SK-N-SH treated with all-trans-retinoic acid at 6 μM for 48 hours (cell line): ENCODE measurements at regions not wholly inside any gene's neighbourhood (a gene's known extent, or its start where the extent isn't known, plus 50 kb on each side); places are given as distances from the start of the nearest gene placed in this dataset.

Experiments used
- ATAC-seq: fragments of 200-7000 bp; cut with Tn5 transposase; 3 replicates; pipeline ENCODE4 v1.9.1; 2020; ENCODE audit warnings: mild to moderate bottlenecking, moderate library complexity
- ARNTL ChIP-seq: fragments of 450-650 bp; formaldehyde crosslinking; IDR thresholded peaks from 2 replicates; pipeline ENCODE4 v1.5.0; 2020; ENCODE audit warnings: low read depth, mild to moderate bottlenecking, moderate library complexity, borderline replicate concordance
- BACH2 ChIP-seq: fragments of 250-450 bp; sonication (Bioruptor Pico); IDR thresholded peaks from 2 replicates; pipeline ENCODE4 v1.9.0; 2021; ENCODE audit warnings: mild to moderate bottlenecking, borderline replicate concordance
- CREB5 ChIP-seq: fragments of 250-450 bp; sonication (Bioruptor Pico); IDR thresholded peaks from 2 replicates; pipeline ENCODE4 v1.5.1; 2020; ENCODE audit warnings: low read depth, mild to moderate bottlenecking, moderate library complexity
- CSDC2 ChIP-seq: fragments of 250-450 bp; sonication (Bioruptor Pico); IDR thresholded peaks from 2 replicates; pipeline ENCODE4 v1.5.0; 2020; ENCODE audit warnings: mild to moderate bottlenecking, moderate library complexity
- ESRRG ChIP-seq: fragments of 250-450 bp; sonication (Bioruptor Pico); IDR thresholded peaks from 2 replicates; pipeline ENCODE4 v1.6.1; 2021; ENCODE audit warnings: mild to moderate bottlenecking
- GLIS3 ChIP-seq: fragments of 250-450 bp; sonication (Bioruptor Pico); IDR thresholded peaks from 2 replicates; pipeline ENCODE4 v1.5.0; 2020; ENCODE audit warnings: mild to moderate bottlenecking, moderate library complexity
- ISL1 ChIP-seq: fragments of 250-450 bp; sonication (Bioruptor Pico); IDR thresholded peaks from 2 replicates; pipeline ENCODE4 v2.1.2; 2022; ENCODE audit warnings: mild to moderate bottlenecking, moderate library complexity
- OSR1 ChIP-seq: fragments of 250-450 bp; sonication (Bioruptor Pico); IDR thresholded peaks from 2 replicates; pipeline ENCODE4 v1.8.0; 2022; ENCODE audit warnings: moderate library complexity, mild to moderate bottlenecking, inconsistent platforms
- PATZ1 ChIP-seq: fragments of 250-450 bp; sonication (Bioruptor Pico); IDR thresholded peaks from 2 replicates; pipeline ENCODE4 v1.8.0; 2020; ENCODE audit warnings: mild to moderate bottlenecking, moderate library complexity, borderline replicate concordance
- POU6F1 ChIP-seq: fragments of 250-450 bp; sonication (Bioruptor Pico); IDR thresholded peaks from 2 replicates; pipeline ENCODE4 v1.8.0; 2021; ENCODE audit warnings: low read depth, mild to moderate bottlenecking, moderate library complexity, borderline replicate concordance
- RARB ChIP-seq: fragments of 250-450 bp; sonication (Bioruptor Pico); IDR thresholded peaks from 2 replicates; pipeline ENCODE4 v1.8.0; 2021; ENCODE audit warnings: mild to moderate bottlenecking, moderate library complexity
- SNAI2 ChIP-seq: fragments of 250-450 bp; sonication (Bioruptor Pico); IDR thresholded peaks from 2 replicates; pipeline ENCODE4 v1.5.0; 2020; ENCODE audit warnings: mild to moderate bottlenecking, moderate library complexity
- TCF4 ChIP-seq: fragments of 250-450 bp; sonication (Bioruptor Pico); IDR thresholded peaks from 2 replicates; pipeline ENCODE4 v1.8.0; 2021; ENCODE audit warnings: mild to moderate bottlenecking, moderate library complexity, borderline replicate concordance
- TOX ChIP-seq: fragments of 250-450 bp; sonication (Bioruptor Pico); IDR thresholded peaks from 2 replicates; pipeline ENCODE4 v1.8.0; 2021; ENCODE audit warnings: mild to moderate bottlenecking, moderate library complexity, borderline replicate concordance
- TSHZ2 ChIP-seq: fragments of 250-450 bp; sonication (Bioruptor Pico); IDR thresholded peaks from 2 replicates; pipeline ENCODE4 v1.5.0; 2020; ENCODE audit warnings: mild to moderate bottlenecking, moderate library complexity
- ZC3H10 ChIP-seq: fragments of 250-450 bp; sonication (Bioruptor Pico); IDR thresholded peaks from 2 replicates; pipeline ENCODE4 v1.5.1; 2021; ENCODE audit warnings: mild to moderate bottlenecking, moderate library complexity
- ZFP3 ChIP-seq: fragments of 250-450 bp; sonication (Bioruptor Pico); IDR thresholded peaks from 2 replicates; pipeline ENCODE4 v1.5.0; 2020; ENCODE audit warnings: mild to moderate bottlenecking, moderate library complexity
- ZFP30 ChIP-seq: fragments of 450-650 bp; formaldehyde crosslinking; IDR thresholded peaks from 2 replicates; pipeline ENCODE4 v1.5.0; 2022; ENCODE audit warnings: mild to moderate bottlenecking, moderate library complexity
- ZNF565 ChIP-seq: fragments of 450-650 bp; formaldehyde crosslinking; conservative IDR thresholded peaks from 2 replicates; pipeline ENCODE4 v1.5.0; 2020; ENCODE audit warnings: low read depth, mild to moderate bottlenecking, moderate library complexity
- ZNF70 ChIP-seq: fragments of 450-650 bp; formaldehyde crosslinking; IDR thresholded peaks from 2 replicates; pipeline ENCODE4 v1.5.0; 2020; ENCODE audit warnings: mild to moderate bottlenecking, moderate library complexity
- ZNF8 ChIP-seq: fragments of 450-650 bp; formaldehyde crosslinking; IDR thresholded peaks from 2 replicates; pipeline ENCODE4 v1.5.0; 2020; ENCODE audit warnings: mild to moderate bottlenecking, moderate library complexity

- no peak for TF ChIP-seq RARB (CRISPR knock-in tag)
- TF ChIP-seq CREB5 (CRISPR knock-in tag) = no peak
- no peak for TF ChIP-seq POU6F1 (CRISPR knock-in tag)
- TF ChIP-seq CSDC2 (CRISPR knock-in tag) = no peak
- TF ChIP-seq ISL1 (CRISPR knock-in tag) = no peak
- no peak for TF ChIP-seq PATZ1 (CRISPR knock-in tag)
- TF ChIP-seq SNAI2 (CRISPR knock-in tag) = no peak
- TF ChIP-seq ZNF565 = no peak
- no peak for TF ChIP-seq TOX (CRISPR knock-in tag)
- TF ChIP-seq ZFP30 (CRISPR knock-in tag) = no peak
- TF ChIP-seq ZNF70 = no peak
- no peak for TF ChIP-seq OSR1
- no peak for TF ChIP-seq ARNTL (CRISPR knock-in tag)
- TF ChIP-seq ZC3H10 (CRISPR knock-in tag) = no peak
- TF ChIP-seq TCF4 = no peak
- ATAC-seq = no peak
These were observed 421.7 kb upstream of the TYRP1 start for GRCh38 chr9:12271421-12271891.

GRCh38 chr9:12272471-12273120 lies 420.6 kb upstream of the TYRP1 start:
- TF ChIP-seq ZFP30 (CRISPR knock-in tag) (no peak), ZNF70 (no peak), ZC3H10 (CRISPR knock-in tag) (no peak), OSR1 (no peak), GLIS3 (no peak), ZNF565 (no peak), TOX (CRISPR knock-in tag) (no peak), CSDC2 (CRISPR knock-in tag) (no peak), SNAI2 (CRISPR knock-in tag) (no peak), CREB5 (CRISPR knock-in tag) (no peak)
- no peak for ATAC-seq

GRCh38 chr9:12274577-12274976 lies 418.6 kb upstream of the TYRP1 start:
- TF ChIP-seq GLIS3 (no peak), ISL1 (CRISPR knock-in tag) (no peak), TCF4 (no peak), BACH2 (CRISPR knock-in tag) (no peak), POU6F1 (CRISPR knock-in tag) (no peak), ZC3H10 (CRISPR knock-in tag) (no peak), SNAI2 (CRISPR knock-in tag) (no peak), ZFP30 (CRISPR knock-in tag) (no peak), CREB5 (CRISPR knock-in tag) (no peak), OSR1 (no peak), ZFP3 (CRISPR knock-in tag) (no peak), ESRRG (CRISPR knock-in tag) (no peak), CSDC2 (CRISPR knock-in tag) (no peak), ZNF8 (CRISPR knock-in tag) (no peak), TSHZ2 (CRISPR knock-in tag) (no peak)
- ATAC-seq = no peak
